HG02981 (cell line): ENCODE measurements at regions not wholly inside any gene's neighbourhood (a gene's known extent, or its start where the extent isn't known, plus 50 kb on each side); places are given as distances from the start of the nearest gene placed in this dataset.
"Not testable (repeated sequence)": the region's sequence is repeated elsewhere in the genome, so short reads cannot be mapped to it uniquely, and the experiment has no call there.

Source experiments
- ATAC-seq: cut with Tn5 transposase; IDR thresholded peaks from one replicate; pipeline ENCODE4 v1.9.1; 2021; ENCODE audit warnings: mild to moderate bottlenecking, moderate library complexity; ENCODE audit not compliant: unreplicated experiment

DNA sequence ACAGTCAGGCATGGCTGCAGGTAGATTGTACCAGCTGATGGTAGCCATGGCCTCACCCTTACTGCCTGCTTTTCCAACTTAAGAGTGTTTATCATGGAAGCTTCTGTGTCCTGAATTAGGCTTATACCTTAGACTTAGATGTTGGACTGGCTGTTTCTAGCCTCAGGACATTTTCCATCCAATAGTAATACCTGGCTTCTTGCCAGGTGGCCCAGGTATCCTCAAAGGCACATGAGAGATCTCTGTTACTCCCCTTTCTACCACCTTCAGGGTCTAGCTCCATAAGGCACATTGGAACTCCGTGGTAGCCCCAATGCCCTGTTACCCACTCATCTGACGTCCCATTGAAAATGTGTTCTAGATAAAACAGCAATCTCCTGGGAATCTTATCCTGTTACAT is 407.5 kb downstream of the SPRY2 start:
- ATAC-seq: no peak

- ATAC-seq: no peak
Observed at GRCh38 chr13:79932556-79932955, 408.4 kb downstream of the SPRY2 start.

- not testable (repeated sequence) for ATAC-seq
Observed at GRCh38 chr13:79923973-79924556, 416.9 kb downstream of the SPRY2 start.

DNA sequence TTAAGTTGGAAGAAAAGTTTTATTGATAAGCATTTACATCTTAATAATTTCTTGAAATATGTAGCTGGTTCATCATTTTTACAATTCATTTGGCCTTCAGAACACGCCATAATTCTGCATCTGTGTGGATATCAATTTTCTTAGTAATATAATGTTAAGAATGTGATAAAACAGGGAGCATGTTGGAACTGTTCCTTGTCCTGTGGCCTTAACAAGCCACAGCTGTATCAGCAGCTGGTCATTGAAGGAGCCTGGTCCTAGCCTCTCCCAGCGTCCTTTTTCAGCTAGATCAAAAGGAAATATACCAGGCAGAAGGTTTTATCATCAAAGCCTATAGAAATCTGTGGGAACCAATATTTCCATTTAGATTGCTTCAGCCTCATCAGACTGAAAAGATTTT is 421.8 kb downstream of the SPRY2 start:
- ATAC-seq: no peak

GRCh38 chr13:79918620-79919019 is 422.3 kb downstream of the SPRY2 start:
- ATAC-seq: no peak

DNA sequence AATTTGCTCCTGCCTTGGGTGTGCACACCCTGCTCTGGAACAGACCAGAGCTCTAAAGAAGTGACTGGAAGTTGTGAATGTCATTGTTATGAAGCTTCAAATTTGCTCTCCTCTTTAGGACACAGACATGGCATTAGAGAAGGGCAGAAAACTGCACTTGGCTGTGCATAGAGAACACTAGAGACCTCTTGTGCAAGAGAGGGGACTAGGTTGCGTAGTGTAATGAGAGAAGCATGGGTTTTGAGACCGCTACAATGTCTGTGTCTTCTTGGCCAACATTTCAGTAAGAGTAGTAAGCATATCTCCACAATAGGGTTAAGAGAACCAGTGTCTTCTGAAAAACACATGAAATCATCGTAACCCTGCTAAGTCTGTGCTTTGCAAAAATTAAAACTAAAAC is 423.3 kb downstream of the SPRY2 start:
- no peak for ATAC-seq

GRCh38 chr13:79915114-79915811 is 425.7 kb downstream of the SPRY2 start:
- ATAC-seq: no peak

- no peak for ATAC-seq
Observed at GRCh38 chr13:79913141-79913827, 427.6 kb downstream of the SPRY2 start.

DNA sequence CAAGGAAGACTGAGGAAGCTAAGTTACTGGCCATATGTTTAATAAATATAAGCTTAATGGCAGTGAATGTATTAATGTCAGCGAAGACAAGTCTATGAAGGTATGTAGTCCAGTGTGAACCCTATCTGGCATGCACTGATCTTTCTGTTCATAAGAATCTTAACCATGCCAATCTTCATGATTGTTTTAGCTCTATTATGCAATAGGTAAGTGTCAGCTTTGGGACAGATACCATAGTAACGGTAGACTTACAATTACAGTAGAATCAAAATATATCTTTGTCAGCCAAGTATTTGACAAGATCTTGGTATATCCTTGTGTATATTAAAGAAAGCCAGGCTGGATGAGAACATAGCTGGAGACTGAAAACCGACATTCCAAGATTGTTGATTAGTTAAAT is 428.5 kb downstream of the SPRY2 start:
- no peak for ATAC-seq

- ATAC-seq: no peak
Observed at GRCh38 chr13:79910875-79911540, 429.9 kb downstream of the SPRY2 start.

DNA sequence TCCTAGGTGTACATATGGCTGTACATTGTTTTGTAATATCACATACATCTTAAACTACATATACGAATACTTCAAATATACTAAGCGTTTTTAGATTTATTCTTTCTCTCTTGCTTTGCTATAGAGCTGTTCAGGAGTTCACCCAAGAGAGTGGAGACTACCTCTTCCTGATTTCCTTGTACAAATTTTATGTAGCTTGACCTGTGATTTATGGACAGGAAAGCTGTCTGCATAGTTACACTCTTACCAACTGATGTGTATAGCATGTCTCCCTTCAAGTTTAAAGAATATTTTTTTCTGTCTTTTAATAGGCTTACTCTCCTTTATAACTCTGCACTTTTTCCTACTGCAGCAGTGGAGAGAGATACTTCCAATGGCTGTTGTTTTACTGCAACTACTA is 428.7 kb downstream of the NDFIP2 start:
- ATAC-seq: no peak

- ATAC-seq: no peak
Observed at GRCh38 chr13:79908381-79908780, 427.4 kb downstream of the NDFIP2 start.

DNA sequence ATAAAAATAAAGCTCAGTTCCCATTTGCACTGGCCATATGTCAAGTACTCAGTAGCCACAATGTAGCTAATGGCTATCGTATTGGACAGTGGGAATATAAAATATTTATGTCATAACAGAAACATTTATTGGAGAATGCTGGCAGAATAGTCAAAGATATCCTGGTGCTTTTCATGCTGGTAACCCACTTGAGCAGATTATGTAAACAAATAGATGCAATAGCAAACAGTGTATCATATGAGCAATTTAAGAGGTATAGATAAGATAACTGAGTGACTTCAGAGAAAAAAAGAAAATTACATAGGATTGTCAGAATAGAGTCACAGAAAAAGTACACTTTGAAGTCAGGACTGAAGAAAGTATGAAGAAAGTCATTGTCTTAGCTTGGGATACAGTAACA is 426.6 kb downstream of the NDFIP2 start:
- ATAC-seq: no peak

DNA sequence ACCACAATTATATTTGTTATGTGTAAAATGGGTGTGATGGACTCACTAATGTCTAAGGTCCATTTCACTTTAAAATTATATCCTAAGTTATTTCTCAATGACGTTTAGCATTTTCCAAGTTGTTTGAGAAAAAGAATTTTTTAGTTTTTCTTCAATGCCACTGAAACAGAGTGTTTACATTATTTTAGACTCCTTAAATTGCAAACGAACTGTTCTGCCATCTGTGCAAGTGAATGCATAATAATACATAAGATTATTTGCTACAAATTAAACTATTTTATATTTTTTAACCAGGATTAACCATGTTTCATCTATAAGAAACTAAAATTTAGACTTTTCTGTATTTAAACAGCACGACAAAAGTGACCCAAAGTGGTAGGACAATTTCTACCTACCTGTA is 425.4 kb downstream of the NDFIP2 start:
- ATAC-seq: no peak

- ATAC-seq: no peak
Observed at GRCh38 chr13:79905018-79905417, 424.1 kb downstream of the NDFIP2 start.

DNA sequence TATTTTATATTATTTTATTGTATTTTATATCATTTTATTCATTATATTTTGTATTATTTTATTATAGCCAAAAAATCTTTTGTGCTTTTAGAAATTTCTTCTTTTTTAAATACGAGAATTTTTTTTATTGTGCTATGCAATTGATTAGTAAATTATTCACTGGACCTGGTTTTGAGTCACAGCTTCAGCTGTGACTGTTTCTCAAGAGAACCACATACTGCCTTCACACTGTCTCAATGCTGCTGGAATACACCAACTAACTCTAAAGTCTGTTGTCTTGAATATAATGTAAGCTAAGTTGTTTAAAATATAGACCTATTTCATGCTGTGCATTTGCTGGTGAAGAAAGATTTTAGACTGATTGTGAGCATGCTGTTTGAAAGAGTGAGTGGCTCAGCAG is 423.6 kb downstream of the NDFIP2 start:
- no peak for ATAC-seq

DNA sequence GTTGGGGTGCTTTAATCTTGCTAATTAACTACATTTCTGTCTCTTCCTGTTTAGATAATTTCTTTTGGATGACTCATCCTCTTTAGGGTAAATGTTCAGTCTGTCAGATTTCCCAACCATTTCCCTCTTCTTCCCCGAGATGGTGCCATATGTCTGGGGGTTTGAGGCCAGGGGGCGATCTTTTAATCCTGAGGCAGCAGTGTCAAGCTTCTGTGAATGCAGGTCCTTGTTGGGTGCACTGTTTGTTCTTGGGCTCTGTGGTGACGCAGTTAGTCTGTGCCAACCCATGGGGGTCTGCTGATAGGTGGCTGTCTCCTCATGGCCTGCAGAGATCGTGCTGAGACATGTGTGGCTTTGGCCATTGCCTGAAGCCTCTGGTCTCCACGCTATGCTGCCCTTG is 420.4 kb downstream of the NDFIP2 start:
- no peak for ATAC-seq

DNA sequence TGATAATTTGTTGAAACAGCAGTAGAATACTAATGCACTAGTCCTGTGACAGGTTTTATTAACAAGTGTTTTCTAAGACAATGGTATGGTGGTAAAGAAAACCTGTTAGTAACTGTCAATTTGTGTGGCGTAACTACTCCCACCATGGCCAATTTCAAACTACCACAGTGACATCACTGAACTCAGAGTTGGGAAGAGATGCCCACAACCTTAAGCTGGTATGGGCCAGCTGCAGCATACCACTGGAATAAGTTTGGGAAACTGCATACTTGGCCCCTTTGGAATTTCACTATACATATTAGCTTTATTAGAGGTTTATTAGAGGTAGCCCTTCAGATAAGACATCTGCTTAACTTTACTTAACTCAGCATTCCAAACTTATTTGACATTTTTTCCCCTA is 419.4 kb downstream of the NDFIP2 start:
- ATAC-seq: no peak

DNA sequence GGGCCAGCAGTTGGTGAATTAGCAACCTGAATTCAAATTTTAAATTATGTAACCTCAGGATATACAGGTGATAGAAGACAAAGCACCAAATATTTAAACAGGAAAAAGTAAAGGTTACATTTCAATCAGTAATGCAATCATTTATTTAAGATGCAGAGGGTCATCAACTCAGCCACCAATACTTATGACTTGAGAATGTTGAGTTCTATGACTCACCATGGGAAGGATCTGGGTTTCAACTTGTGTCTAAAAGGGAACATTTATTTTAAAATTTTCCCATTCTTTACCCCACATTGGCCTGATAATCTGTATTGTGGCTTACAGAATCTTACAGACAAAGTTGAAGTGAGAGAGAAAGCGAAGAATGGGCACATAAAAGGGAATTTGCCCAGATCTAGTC is 418.0 kb downstream of the NDFIP2 start:
- no peak for ATAC-seq

GRCh38 chr13:79898202-79898826 is 417.4 kb downstream of the NDFIP2 start:
- ATAC-seq: no peak

DNA sequence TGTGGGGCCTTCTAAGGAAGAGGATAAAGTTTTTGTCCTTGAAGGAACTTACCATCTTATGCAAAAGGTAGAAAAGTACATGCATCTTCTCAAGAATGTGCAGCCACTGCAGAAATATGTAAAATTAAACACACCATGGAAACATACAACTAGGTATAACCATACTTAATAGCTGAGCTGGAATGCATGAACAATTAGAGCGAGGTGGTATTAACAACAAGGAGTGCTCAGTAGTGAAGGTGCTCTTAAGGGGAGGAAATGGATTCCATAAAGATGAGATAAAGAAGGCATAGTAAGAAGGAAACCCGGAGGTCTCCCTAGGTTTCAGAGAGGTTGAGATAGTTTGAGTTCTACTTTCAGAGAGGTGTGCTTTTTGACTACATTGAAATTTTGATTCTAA is 415.9 kb downstream of the NDFIP2 start:
- no peak for ATAC-seq
